ENCODE measurements at regions not wholly inside any gene's neighbourhood (a gene's known extent, or its start where the extent isn't known, plus 50 kb on each side); places are given as distances from the start of the nearest gene placed in this dataset.

DNA sequence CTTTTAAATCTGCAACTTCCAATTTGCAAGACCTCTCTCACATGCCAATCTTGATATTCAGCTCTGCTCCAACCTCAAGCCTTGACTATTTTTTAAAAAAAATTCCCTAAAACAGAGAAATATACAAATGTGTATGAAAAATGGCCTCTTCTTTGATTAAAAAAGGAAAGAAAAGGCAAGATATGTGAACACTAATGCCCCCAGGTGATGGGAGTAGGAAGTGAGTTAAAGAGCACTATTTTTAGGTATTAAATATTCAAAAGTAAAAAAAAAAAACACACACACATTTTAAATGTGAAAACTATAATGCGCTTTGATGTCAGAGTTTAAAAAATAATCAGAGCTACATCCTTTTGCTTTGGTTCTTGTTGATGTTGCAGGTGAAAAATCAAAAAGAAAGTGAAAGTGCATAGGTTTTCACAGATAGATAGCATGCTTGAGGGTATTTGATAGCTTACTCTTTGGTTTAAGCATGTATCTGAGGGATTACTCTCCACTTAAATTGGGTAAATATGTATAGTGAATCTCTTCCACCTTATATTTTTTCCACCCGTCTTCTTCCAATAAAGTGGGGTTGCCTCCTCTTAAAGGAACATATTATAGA, 406.0 kb upstream of the POU3F3 start:
- H3K4me1 ChIP-seq (ENCODE audit: control insufficient read depth, insufficient read depth, low read length): no peaks in the 10 kb centered on the region
- DNase-seq (ENCODE audit: low read depth): no peak
- no peak overlapping the region for H3K9ac ChIP-seq (ENCODE audit: low read length)
- no peaks in the 10 kb centered on the region for H3K36me3 ChIP-seq (ENCODE audit: control insufficient read depth, insufficient read depth, low read length, severe bottlenecking)
- H3K9me3 ChIP-seq (ENCODE audit: control insufficient read depth, low read length): no peaks in the 10 kb centered on the region
- no peak overlapping the region for H3K4me3 ChIP-seq (ENCODE audit: low read length)
- H3K27me3 ChIP-seq (replicated peaks; ENCODE audit: control insufficient read depth, insufficient read depth, low read length): no peaks in the 10 kb centered on the region

DNA sequence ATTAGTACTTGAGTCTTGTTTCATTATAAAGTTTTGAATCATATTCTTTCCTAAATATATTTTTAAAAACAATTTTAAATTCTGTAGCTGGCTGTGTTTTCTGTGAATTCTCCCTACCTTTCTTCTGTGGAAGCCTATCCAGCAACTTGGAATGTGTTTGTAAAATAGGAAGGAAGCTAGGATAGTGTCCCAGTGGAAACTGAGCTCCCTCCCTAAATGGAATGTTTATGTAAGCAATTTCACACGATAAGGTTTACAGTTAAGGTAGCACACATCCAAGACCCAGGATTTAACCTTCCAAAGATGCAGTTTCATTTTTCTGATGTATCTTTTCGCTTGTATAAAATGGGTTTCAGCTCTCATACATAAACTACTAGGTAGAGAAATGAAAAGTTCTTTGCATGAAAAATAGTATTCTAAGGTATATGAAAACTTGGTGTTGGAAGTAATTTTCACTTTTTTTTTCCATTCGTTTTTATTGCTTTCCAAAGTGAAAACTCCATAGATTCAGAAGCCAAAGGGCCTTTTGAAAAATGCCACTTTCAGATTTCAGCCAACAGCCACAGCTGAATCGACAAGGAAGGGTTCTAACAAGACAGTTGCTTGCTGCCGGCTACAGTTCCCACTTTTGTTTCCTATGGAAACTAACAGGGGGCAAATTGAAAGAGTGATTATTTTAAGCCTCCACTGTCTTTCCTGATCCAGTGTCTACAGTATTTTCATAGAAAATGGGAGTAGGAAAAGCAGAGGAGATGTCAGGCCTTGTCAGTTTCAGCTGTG, 405.1 kb upstream of the POU3F3 start:
- DNase-seq (ENCODE audit: low read depth): no peak
- no peaks in the 10 kb centered on the region for H3K4me1 ChIP-seq (ENCODE audit: control insufficient read depth, insufficient read depth, low read length)
- no peak overlapping the region for H3K9ac ChIP-seq (ENCODE audit: low read length)
- no peaks in the 10 kb centered on the region for H3K36me3 ChIP-seq (ENCODE audit: control insufficient read depth, insufficient read depth, low read length, severe bottlenecking)
- no peak overlapping the region for H3K4me3 ChIP-seq (ENCODE audit: low read length)
- H3K27me3 ChIP-seq (replicated peaks; ENCODE audit: control insufficient read depth, insufficient read depth, low read length): no peaks in the 10 kb centered on the region
- H3K9me3 ChIP-seq (ENCODE audit: control insufficient read depth, low read length): no peaks in the 10 kb centered on the region

DNA sequence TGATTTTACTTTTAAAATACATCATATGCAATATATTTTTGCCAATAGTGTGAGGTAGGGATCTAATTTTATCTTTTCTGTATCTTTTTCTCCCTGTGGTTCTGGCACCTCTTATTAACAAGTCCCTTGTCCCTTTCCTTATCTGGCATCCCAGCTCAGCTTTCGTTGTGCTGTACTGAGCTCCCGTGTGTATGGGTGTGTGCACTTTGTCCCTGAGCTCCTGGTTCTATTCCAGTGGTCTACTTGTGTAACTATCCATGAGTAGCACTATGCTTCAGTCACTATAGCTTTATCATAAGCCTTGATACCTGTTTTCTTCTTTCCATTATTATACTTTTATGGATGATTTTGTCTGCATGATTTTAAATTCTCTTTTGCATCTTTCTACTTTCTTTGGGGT, 401.4 kb upstream of the POU3F3 start:
- Histone ChIP-seq H3K9me3 (ENCODE audit: control insufficient read depth, low read length) (no peaks in the 10 kb centered on the region), H3K36me3 (ENCODE audit: control insufficient read depth, insufficient read depth, low read length, severe bottlenecking) (no peaks in the 10 kb centered on the region), H3K4me3 (ENCODE audit: low read length) (no peak overlapping the region), H3K9ac (ENCODE audit: low read length) (no peak overlapping the region), H3K27me3 (replicated peaks; ENCODE audit: control insufficient read depth, insufficient read depth, low read length) (no peaks in the 10 kb centered on the region), H3K4me1 (ENCODE audit: control insufficient read depth, insufficient read depth, low read length) (no peaks in the 10 kb centered on the region)
- no peak for DNase-seq (ENCODE audit: low read depth)

- no peaks in the 10 kb centered on the region for H3K4me1 ChIP-seq (ENCODE audit: control insufficient read depth, insufficient read depth, low read length)
- H3K27me3 ChIP-seq (replicated peaks; ENCODE audit: control insufficient read depth, insufficient read depth, low read length): no peaks in the 10 kb centered on the region
- DNase-seq (ENCODE audit: low read depth): no peak
- H3K36me3 ChIP-seq (ENCODE audit: control insufficient read depth, insufficient read depth, low read length, severe bottlenecking): no peaks in the 10 kb centered on the region
- no peak overlapping the region for H3K9ac ChIP-seq (ENCODE audit: low read length)
- H3K4me3 ChIP-seq (ENCODE audit: low read length): no peak overlapping the region
- H3K9me3 ChIP-seq (ENCODE audit: control insufficient read depth, low read length): no peaks in the 10 kb centered on the region
Measured at GRCh38 chr2:104462731-104463130, 391.2 kb upstream of the POU3F3 start.

DNA sequence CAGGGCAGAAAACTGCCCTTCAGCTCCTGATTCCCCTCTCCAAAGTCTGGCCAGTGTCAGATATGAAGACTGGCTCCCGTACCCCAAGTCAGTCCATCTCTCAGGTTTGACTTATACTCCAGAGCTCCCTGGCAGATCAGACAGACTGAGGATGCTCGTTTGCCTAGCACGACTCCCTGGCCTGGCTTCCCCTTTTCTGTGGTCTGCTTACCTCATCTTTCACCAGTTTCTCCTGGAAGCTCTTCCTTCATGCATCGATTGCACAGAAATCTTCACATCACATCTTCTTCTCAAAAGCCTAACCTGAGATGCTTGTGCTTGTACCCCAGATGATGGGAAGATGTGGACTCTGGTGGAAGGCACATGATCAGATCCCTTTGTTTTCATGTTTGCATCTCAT, 387.9 kb upstream of the POU3F3 start:
- no peaks in the 10 kb centered on the region for H3K4me1 ChIP-seq (ENCODE audit: control insufficient read depth, insufficient read depth, low read length)
- no peak for DNase-seq (ENCODE audit: low read depth)
- no peak overlapping the region for H3K9ac ChIP-seq (ENCODE audit: low read length)
- H3K36me3 ChIP-seq (ENCODE audit: control insufficient read depth, insufficient read depth, low read length, severe bottlenecking): no peaks in the 10 kb centered on the region
- no peaks in the 10 kb centered on the region for H3K27me3 ChIP-seq (replicated peaks; ENCODE audit: control insufficient read depth, insufficient read depth, low read length)
- H3K9me3 ChIP-seq (ENCODE audit: control insufficient read depth, low read length): no peaks in the 10 kb centered on the region
- no peak overlapping the region for H3K4me3 ChIP-seq (ENCODE audit: low read length)

DNA sequence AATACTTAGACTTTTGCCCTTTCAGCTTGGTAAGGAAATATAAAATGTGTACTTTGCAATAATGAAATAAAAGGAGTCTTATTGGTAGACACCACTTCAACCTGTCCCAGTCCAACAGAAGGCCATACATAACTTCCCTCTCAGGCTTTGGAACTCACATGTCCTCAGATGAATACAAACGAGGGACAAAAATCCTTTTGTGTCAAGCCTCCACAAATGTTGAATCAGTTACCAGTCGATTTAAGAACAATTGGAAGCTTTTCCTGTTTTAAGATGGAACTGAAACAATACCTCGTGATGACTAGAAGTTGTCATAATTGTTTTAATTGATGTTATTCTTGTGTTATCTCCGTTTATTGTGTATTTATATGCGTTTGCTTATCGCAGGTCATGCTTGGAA, 385.1 kb upstream of the POU3F3 start:
- H3K4me3 ChIP-seq (ENCODE audit: low read length): no peak overlapping the region
- H3K36me3 ChIP-seq (ENCODE audit: control insufficient read depth, insufficient read depth, low read length, severe bottlenecking): no peaks in the 10 kb centered on the region
- DNase-seq (ENCODE audit: low read depth): no peak
- H3K4me1 ChIP-seq (ENCODE audit: control insufficient read depth, insufficient read depth, low read length): no peaks in the 10 kb centered on the region
- H3K9ac ChIP-seq (ENCODE audit: low read length): no peak overlapping the region
- no peaks in the 10 kb centered on the region for H3K27me3 ChIP-seq (replicated peaks; ENCODE audit: control insufficient read depth, insufficient read depth, low read length)
- H3K9me3 ChIP-seq (ENCODE audit: control insufficient read depth, low read length): no peaks in the 10 kb centered on the region

GRCh38 chr2:104472076-104472475, 381.8 kb upstream of the POU3F3 start:
- H3K27me3 ChIP-seq (replicated peaks; ENCODE audit: control insufficient read depth, insufficient read depth, low read length): no peaks in the 10 kb centered on the region
- H3K9ac ChIP-seq (ENCODE audit: low read length): no peak overlapping the region
- DNase-seq (ENCODE audit: low read depth): no peak
- H3K4me1 ChIP-seq (ENCODE audit: control insufficient read depth, insufficient read depth, low read length): no peaks in the 10 kb centered on the region
- H3K4me3 ChIP-seq (ENCODE audit: low read length): no peak overlapping the region
- no peaks in the 10 kb centered on the region for H3K36me3 ChIP-seq (ENCODE audit: control insufficient read depth, insufficient read depth, low read length, severe bottlenecking)
- H3K9me3 ChIP-seq (ENCODE audit: control insufficient read depth, low read length): no peaks in the 10 kb centered on the region

DNA sequence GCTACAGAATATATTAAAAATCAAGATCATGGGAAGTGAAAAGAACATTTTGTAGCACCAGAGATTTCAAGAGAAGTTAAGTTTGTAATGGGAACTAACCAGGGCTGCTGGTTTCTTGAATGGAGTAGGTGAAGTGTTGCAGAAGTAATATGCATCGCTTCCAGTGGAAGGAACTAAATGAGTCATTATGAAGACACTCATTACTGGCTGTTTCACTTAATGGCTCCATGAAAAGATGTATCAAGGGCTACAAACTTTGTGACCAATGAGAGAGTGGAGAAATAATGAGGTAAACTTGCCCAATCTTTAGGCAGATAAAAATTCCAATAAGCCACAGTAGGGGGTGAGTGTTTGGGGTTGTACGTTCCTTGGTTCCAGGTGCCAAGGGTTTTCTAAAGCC, 380.4 kb upstream of the POU3F3 start:
- Histone ChIP-seq H3K9me3 (ENCODE audit: control insufficient read depth, low read length) (no peaks in the 10 kb centered on the region), H3K9ac (ENCODE audit: low read length) (no peak overlapping the region), H3K4me3 (ENCODE audit: low read length) (no peak overlapping the region), H3K36me3 (ENCODE audit: control insufficient read depth, insufficient read depth, low read length, severe bottlenecking) (no peaks in the 10 kb centered on the region), H3K27me3 (replicated peaks; ENCODE audit: control insufficient read depth, insufficient read depth, low read length) (no peaks in the 10 kb centered on the region), H3K4me1 (ENCODE audit: control insufficient read depth, insufficient read depth, low read length) (no peaks in the 10 kb centered on the region)
- no peak for DNase-seq (ENCODE audit: low read depth)

- Histone ChIP-seq H3K36me3 (ENCODE audit: control insufficient read depth, insufficient read depth, low read length, severe bottlenecking) (no peaks in the 10 kb centered on the region), H3K9me3 (ENCODE audit: control insufficient read depth, low read length) (no peaks in the 10 kb centered on the region), H3K4me3 (ENCODE audit: low read length) (no peak overlapping the region), H3K4me1 (ENCODE audit: control insufficient read depth, insufficient read depth, low read length) (no peaks in the 10 kb centered on the region), H3K27me3 (replicated peaks; ENCODE audit: control insufficient read depth, insufficient read depth, low read length) (no peaks in the 10 kb centered on the region), H3K9ac (ENCODE audit: low read length) (no peak overlapping the region)
- no peak for DNase-seq (ENCODE audit: low read depth)
Measured at GRCh38 chr2:104474716-104475115, 379.2 kb upstream of the POU3F3 start.

DNA sequence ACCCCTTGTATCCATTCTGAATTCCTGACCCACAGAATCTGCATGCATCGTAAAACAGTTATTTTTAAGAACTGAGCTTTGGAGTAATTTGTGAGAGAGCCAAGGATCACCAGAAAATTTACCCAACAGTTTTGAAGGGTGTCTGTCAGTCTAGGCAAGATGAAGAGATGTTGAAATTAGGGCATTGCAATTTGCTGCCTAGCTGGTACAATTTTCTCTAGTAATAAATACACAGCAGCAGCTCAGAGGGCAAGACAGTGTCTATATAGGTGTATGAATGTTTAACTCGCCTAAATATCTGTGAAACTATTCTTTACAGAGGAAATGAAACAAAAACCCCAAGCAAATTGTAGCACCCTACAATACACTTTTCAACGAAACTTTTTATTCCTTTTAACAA, 377.8 kb upstream of the POU3F3 start:
- Histone ChIP-seq H3K4me3 (ENCODE audit: low read length) (no peak overlapping the region), H3K9me3 (ENCODE audit: control insufficient read depth, low read length) (no peaks in the 10 kb centered on the region), H3K27me3 (replicated peaks; ENCODE audit: control insufficient read depth, insufficient read depth, low read length) (no peaks in the 10 kb centered on the region), H3K9ac (ENCODE audit: low read length) (no peak overlapping the region), H3K36me3 (ENCODE audit: control insufficient read depth, insufficient read depth, low read length, severe bottlenecking) (no peaks in the 10 kb centered on the region), H3K4me1 (ENCODE audit: control insufficient read depth, insufficient read depth, low read length) (no peaks in the 10 kb centered on the region)
- no peak for DNase-seq (ENCODE audit: low read depth)

- no peaks in the 10 kb centered on the region for H3K27me3 ChIP-seq (replicated peaks; ENCODE audit: control insufficient read depth, insufficient read depth, low read length)
- no peaks in the 10 kb centered on the region for H3K36me3 ChIP-seq (ENCODE audit: control insufficient read depth, insufficient read depth, low read length, severe bottlenecking)
- H3K4me3 ChIP-seq (ENCODE audit: low read length): no peak overlapping the region
- no peak overlapping the region for H3K9ac ChIP-seq (ENCODE audit: low read length)
- H3K9me3 ChIP-seq (ENCODE audit: control insufficient read depth, low read length): no peaks in the 10 kb centered on the region
- no peaks in the 10 kb centered on the region for H3K4me1 ChIP-seq (ENCODE audit: control insufficient read depth, insufficient read depth, low read length)
- DNase-seq (ENCODE audit: low read depth): no peak
Measured at GRCh38 chr2:104476563-104476988, 377.3 kb upstream of the POU3F3 start.

DNA sequence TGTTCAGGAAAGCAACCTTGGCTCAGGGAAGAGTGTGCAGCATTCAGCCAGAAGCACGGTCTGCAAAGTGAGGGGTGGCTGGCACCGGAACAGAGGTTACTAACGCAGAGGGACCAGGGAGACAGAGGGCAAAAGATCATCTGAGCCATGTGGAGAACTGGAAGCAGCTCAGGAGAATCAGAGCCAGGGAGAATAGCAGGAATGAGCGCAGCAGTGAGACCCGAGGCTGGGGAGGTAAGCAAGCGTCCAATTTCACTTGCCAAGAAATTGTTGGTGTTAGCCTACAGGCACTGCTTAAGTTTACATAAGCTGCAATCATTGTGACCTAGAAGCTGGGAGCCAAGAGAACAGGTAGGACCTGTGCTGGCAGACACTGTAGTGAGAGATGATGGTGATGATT, 372.6 kb upstream of the POU3F3 start:
- Histone ChIP-seq H3K36me3 (ENCODE audit: control insufficient read depth, insufficient read depth, low read length, severe bottlenecking) (no peaks in the 10 kb centered on the region), H3K27me3 (replicated peaks; ENCODE audit: control insufficient read depth, insufficient read depth, low read length) (no peaks in the 10 kb centered on the region), H3K9ac (ENCODE audit: low read length) (no peak overlapping the region), H3K4me1 (ENCODE audit: control insufficient read depth, insufficient read depth, low read length) (no peaks in the 10 kb centered on the region), H3K9me3 (ENCODE audit: control insufficient read depth, low read length) (no peaks in the 10 kb centered on the region), H3K4me3 (ENCODE audit: low read length) (no peak overlapping the region)
- DNase-seq (ENCODE audit: low read depth): no peak
